Fibroblast of the aortic adventitia (primary cell): ENCODE measurements at regions not wholly inside any gene's neighbourhood (a gene's known extent, or its start where the extent isn't known, plus 50 kb on each side); places are given as distances from the start of the nearest gene placed in this dataset.
"Not testable (repeated sequence)": the region's sequence is repeated elsewhere in the genome, so short reads cannot be mapped to it uniquely, and the experiment has no call there.

ENCODE experiments used
- DNase-seq: peaks from one replicate; pipeline ENCODE4 v3.0.0-alpha.2; 2010; ENCODE audit warnings: low read depth
- H3K4me3 ChIP-seq: 2 replicates; pipeline ENCODE4 v1.5.1; 2011; ENCODE audit warnings: low read depth, mild to moderate bottlenecking, control low read depth, low read length, moderate library complexity
- CTCF ChIP-seq: IDR thresholded peaks from 2 replicates; pipeline ENCODE4 v1.5.1; 2011; ENCODE audit warnings: mild to moderate bottlenecking, low read length, control low read depth, inconsistent platforms; ENCODE audit not compliant: insufficient read depth

GRCh38 chr5:56299212-56299611, 66.1 kb upstream of the ANKRD55 start:
- no peak for TF ChIP-seq CTCF
- H3K4me3 ChIP-seq = no peak overlapping the region
- DNase-seq = no peak

GRCh38 chr5:56298336-56299090, 65.4 kb upstream of the ANKRD55 start:
- H3K4me3 ChIP-seq = no peak overlapping the region
- TF ChIP-seq CTCF = no peak
- DNase-seq = no peak

- no peak for DNase-seq
- no peak overlapping the region for H3K4me3 ChIP-seq
- no peak for TF ChIP-seq CTCF
Observed at GRCh38 chr5:56297851-56298250, 64.7 kb upstream of the ANKRD55 start.

GRCh38 chr5:56295311-56295710, 62.2 kb upstream of the ANKRD55 start:
- not testable (repeated sequence) for H3K4me3 ChIP-seq, DNase-seq

- DNase-seq = no peak
- no peak for TF ChIP-seq CTCF
- H3K4me3 ChIP-seq = no peak overlapping the region
Observed at GRCh38 chr5:56294354-56294753, 61.2 kb upstream of the ANKRD55 start.

GRCh38 chr5:56292874-56293273, 59.7 kb upstream of the ANKRD55 start:
- DNase-seq, H3K4me3 ChIP-seq: not testable (repeated sequence)

- DNase-seq = no peak
- no peak for TF ChIP-seq CTCF
Observed at GRCh38 chr5:56291661-56292374, 58.7 kb upstream of the ANKRD55 start.

GRCh38 chr5:56291079-56291643, 58.0 kb upstream of the ANKRD55 start:
- TF ChIP-seq CTCF = no peak
- H3K4me3 ChIP-seq = no peak overlapping the region
- DNase-seq = no peak

More at GRCh38 chr5:56291661-56292374, 58.7 kb upstream of the ANKRD55 start:
- H3K4me3 ChIP-seq = no peak overlapping the region
